ENCODE measurements at regions not wholly inside any gene's neighbourhood (a gene's known extent, or its start where the extent isn't known, plus 50 kb on each side); places are given as distances from the start of the nearest gene placed in this dataset.
"Not testable (repeated sequence)": the region's sequence is repeated elsewhere in the genome, so short reads cannot be mapped to it uniquely, and the experiment has no call there.

DNA sequence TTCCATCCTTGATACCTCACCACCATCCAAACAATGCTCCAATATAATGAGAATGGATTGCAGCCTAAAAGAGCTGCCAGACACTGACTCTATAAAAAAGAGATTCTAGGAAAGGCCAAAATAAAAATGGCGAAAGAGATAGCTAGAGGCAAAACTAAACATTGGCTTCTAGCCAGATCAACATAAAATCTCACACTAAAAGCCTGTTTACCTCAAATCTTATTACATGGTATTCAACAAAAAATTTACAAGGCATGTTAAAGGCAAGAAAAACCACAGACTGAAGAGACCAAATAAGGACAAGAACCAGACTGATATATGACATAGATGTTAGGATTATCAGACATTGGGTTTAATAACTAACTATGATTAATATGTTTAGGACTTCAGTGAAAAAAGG, 1127.0 kb downstream of the DNAJB9 start:
- H3K27ac ChIP-seq: no peak overlapping the region
- H3K36me3 ChIP-seq: no peaks in the 10 kb centered on the region
- intact Hi-C loops (cut with DNase I; ENCODE audit: low total_unique reads): no loop called here
- H3K9me3 ChIP-seq: peaks cover 0 to 2% (median 0%) of the 10 kb centered on the region in 3 donors
- no peak for DNase-seq
- no peaks in the 10 kb centered on the region for H3K27me3 ChIP-seq
- H3K4me1 ChIP-seq: no peaks in the 10 kb centered on the region
- no peak overlapping the region for H3K4me3 ChIP-seq
- TF ChIP-seq, protein P1, sequence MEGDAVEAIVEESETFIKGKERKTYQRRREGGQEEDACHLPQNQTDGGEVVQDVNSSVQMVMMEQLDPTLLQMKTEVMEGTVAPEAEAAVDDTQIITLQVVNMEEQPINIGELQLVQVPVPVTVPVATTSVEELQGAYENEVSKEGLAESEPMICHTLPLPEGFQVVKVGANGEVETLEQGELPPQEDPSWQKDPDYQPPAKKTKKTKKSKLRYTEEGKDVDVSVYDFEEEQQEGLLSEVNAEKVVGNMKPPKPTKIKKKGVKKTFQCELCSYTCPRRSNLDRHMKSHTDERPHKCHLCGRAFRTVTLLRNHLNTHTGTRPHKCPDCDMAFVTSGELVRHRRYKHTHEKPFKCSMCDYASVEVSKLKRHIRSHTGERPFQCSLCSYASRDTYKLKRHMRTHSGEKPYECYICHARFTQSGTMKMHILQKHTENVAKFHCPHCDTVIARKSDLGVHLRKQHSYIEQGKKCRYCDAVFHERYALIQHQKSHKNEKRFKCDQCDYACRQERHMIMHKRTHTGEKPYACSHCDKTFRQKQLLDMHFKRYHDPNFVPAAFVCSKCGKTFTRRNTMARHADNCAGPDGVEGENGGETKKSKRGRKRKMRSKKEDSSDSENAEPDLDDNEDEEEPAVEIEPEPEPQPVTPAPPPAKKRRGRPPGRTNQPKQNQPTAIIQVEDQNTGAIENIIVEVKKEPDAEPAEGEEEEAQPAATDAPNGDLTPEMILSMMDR (IDR thresholded peaks at IDR 0.05): no peak

GRCh38 chr7:109699661-109700060, 1130.0 kb downstream of the DNAJB9 start:
- H3K27me3 ChIP-seq: no peaks in the 10 kb centered on the region
- TF ChIP-seq, protein P1 (IDR thresholded peaks at IDR 0.05): no peak
- H3K4me1 ChIP-seq: no peaks in the 10 kb centered on the region
- no peak overlapping the region for H3K4me3 ChIP-seq
- no peaks in the 10 kb centered on the region for H3K9me3 ChIP-seq
- intact Hi-C loops (cut with DNase I; ENCODE audit: low total_unique reads): no loop called here
- no peak overlapping the region for H3K27ac ChIP-seq
- no peak for DNase-seq
- no peaks in the 10 kb centered on the region for H3K36me3 ChIP-seq

GRCh38 chr7:109713366-109713765, 1143.7 kb downstream of the DNAJB9 start:
- no peaks in the 10 kb centered on the region for H3K4me1 ChIP-seq
- DNase-seq: no peak
- H3K27ac ChIP-seq: no peak overlapping the region
- H3K4me3 ChIP-seq: no peak overlapping the region
- intact Hi-C loops (cut with DNase I; ENCODE audit: low total_unique reads): no loop called here
- no peaks in the 10 kb centered on the region for H3K36me3 ChIP-seq
- TF ChIP-seq, protein P1 (IDR thresholded peaks at IDR 0.05): no peak
- H3K9me3 ChIP-seq: no peaks in the 10 kb centered on the region
- no peaks in the 10 kb centered on the region for H3K27me3 ChIP-seq

DNA sequence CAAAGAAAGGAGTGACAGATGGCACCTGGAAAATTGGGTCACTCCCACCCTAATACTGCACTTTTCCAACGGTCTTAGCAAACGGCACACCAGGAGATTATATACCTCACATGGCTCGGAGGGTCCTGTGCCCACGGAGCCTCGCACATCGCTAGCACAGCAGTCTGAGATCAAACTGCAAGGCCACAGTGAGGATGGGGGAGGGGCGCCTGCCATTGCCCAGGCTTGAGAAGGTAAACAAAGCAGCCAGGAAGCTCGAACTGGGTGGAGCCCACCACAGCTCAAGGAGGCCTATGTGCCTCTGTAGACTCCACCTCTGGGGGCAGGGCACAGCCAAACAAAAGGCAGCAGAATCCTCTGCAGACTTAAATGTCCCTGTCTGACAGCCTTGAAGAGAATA, 1149.7 kb downstream of the DNAJB9 start:
- intact Hi-C loops (cut with DNase I; ENCODE audit: low total_unique reads): not testable (repeated sequence)

GRCh38 chr7:109734601-109735000, 1164.9 kb downstream of the DNAJB9 start:
- intact Hi-C loops (cut with DNase I; ENCODE audit: low total_unique reads): no loop called here
- Histone ChIP-seq H3K27ac (no peak overlapping the region), H3K4me1 (no peaks in the 10 kb centered on the region), H3K4me3 (no peak overlapping the region), H3K9me3 (no peaks in the 10 kb centered on the region), H3K36me3 (no peaks in the 10 kb centered on the region), H3K27me3 (no peaks in the 10 kb centered on the region)
- no peak for DNase-seq
- TF ChIP-seq, protein P1 (IDR thresholded peaks at IDR 0.05): no peak

More for the DNA sequence above, 1149.7 kb downstream of the DNAJB9 start:
- not testable (repeated sequence) for H3K27ac ChIP-seq, H3K36me3 ChIP-seq, DNase-seq, H3K4me1 ChIP-seq, H3K27me3 ChIP-seq, H3K9me3 ChIP-seq, H3K4me3 ChIP-seq

- Histone ChIP-seq H3K27ac (no peak overlapping the region), H3K4me1 (no peaks in the 10 kb centered on the region), H3K36me3 (no peaks in the 10 kb centered on the region), H3K9me3 (no peaks in the 10 kb centered on the region), H3K4me3 (no peak overlapping the region), H3K27me3 (no peaks in the 10 kb centered on the region)
- intact Hi-C loops (cut with DNase I; ENCODE audit: low total_unique reads): no loop called here
- no peak for DNase-seq
- TF ChIP-seq, protein P1 (IDR thresholded peaks at IDR 0.05): no peak
These were observed 1166.2 kb downstream of the DNAJB9 start for GRCh38 chr7:109735881-109736280.

Data from tibial artery (tissue), 4 donors.